IMR-90 (cell line): ENCODE measurements at regions not wholly inside any gene's neighbourhood (a gene's known extent, or its start where the extent isn't known, plus 50 kb on each side); places are given as distances from the start of the nearest gene placed in this dataset.

Source experiments
- ATAC-seq: fragments of 200-7000 bp; cut with Tn5 transposase; 2 replicates; pipeline ENCODE4 v1.9.1; 2020; ENCODE audit warnings: low read depth, mild to moderate bottlenecking, moderate library complexity
- BruUV-seq: library from RNA; stranded (reverse); fragments of 400-500 nt; replicated peaks from 2 replicates; lab custom pipeline; 2021; lab: Mats Ljungman, UMichigan
- CTCF ChIA-PET: fragments of 300-600 bp; formaldehyde crosslinking; extraction: SDS; loops from one replicate; lab custom pipeline; 2021; ENCODE audit warnings: antibody characterized with exemption; lab: Yijun Ruan, JAX
- POLR2A ChIA-PET: fragments of 300-600 bp; sonication (Branson Sonifier 250); formaldehyde crosslinking; loops from one replicate; lab custom pipeline; 2022; ENCODE audit warnings: antibody characterized with exemption; ENCODE audit not compliant: unreplicated experiment; lab: Charles Lee
- DNase-seq: peaks from one replicate; pipeline ENCODE4 v3.0.0; 2013
- H2AFZ ChIP-seq: replicated peaks from 2 replicates; pipeline ENCODE3; 2013; ENCODE audit warnings: low read length, mild to moderate bottlenecking; ENCODE audit not compliant: poor library complexity
- H2AK5ac ChIP-seq: 2 replicates; pipeline ENCODE4 v1.6.1; 2013; ENCODE audit warnings: low read depth, low read length, inconsistent platforms
- H2AK9ac ChIP-seq: replicated peaks from 2 replicates; pipeline ENCODE3; 2013; ENCODE audit warnings: mild to moderate bottlenecking, low read depth, low read length, moderate library complexity; ENCODE audit not compliant: poor library complexity
- H2BK120ac ChIP-seq: 2 replicates; pipeline ENCODE4 v1.6.1; 2013; ENCODE audit warnings: low read depth, low read length, inconsistent platforms
- H2BK15ac ChIP-seq: 3 replicates; pipeline ENCODE4 v1.6.1; 2013; ENCODE audit warnings: low read depth, low read length, inconsistent platforms
- H2BK20ac ChIP-seq: 2 replicates; pipeline ENCODE4 v1.6.1; 2013; ENCODE audit warnings: low read depth, mild to moderate bottlenecking, inconsistent platforms, low read length, moderate library complexity
- H2BK5ac ChIP-seq: 2 replicates; pipeline ENCODE4 v1.6.1; 2013; ENCODE audit warnings: mild to moderate bottlenecking, low read depth, low read length, inconsistent platforms; ENCODE audit not compliant: poor library complexity, severe bottlenecking
- H3K14ac ChIP-seq: replicated peaks from 2 replicates; pipeline ENCODE4 v1.6.1; 2013; ENCODE audit warnings: low read depth, low read length, inconsistent platforms
- H3K18ac ChIP-seq: 2 replicates; pipeline ENCODE4 v1.6.1; 2013; ENCODE audit warnings: low read depth, low read length, control low read depth
- H3K23ac ChIP-seq: 2 replicates; pipeline ENCODE4 v1.6.1; 2013; ENCODE audit warnings: low read depth, low read length, inconsistent platforms
- H3K27ac ChIP-seq: 2 replicates; pipeline ENCODE4 v1.5.1; 2013; ENCODE audit warnings: mild to moderate bottlenecking, control low read depth, low read length; ENCODE audit not compliant: insufficient read depth
- H3K27me3 ChIP-seq: 2 replicates; pipeline ENCODE4 v1.6.1; 2013; ENCODE audit warnings: low read length; ENCODE audit not compliant: control insufficient read depth, insufficient read depth
- H3K36me3 ChIP-seq: 2 replicates; pipeline ENCODE4 v1.6.1; 2013; ENCODE audit warnings: low read length, mixed read lengths; ENCODE audit not compliant: control insufficient read depth, insufficient read depth
- H3K4ac ChIP-seq: 2 replicates; pipeline ENCODE4 v1.6.1; 2013; ENCODE audit warnings: low read depth, low read length, inconsistent platforms
- H3K4me1 ChIP-seq: 2 replicates; pipeline ENCODE4 v1.6.1; 2013; ENCODE audit warnings: low read length, mixed read lengths; ENCODE audit not compliant: control insufficient read depth, insufficient read depth
- H3K4me2 ChIP-seq: 2 replicates; pipeline ENCODE4 v1.6.1; 2013; ENCODE audit warnings: low read depth, mild to moderate bottlenecking, control low read depth, low read length, moderate library complexity
- H3K4me3 ChIP-seq: 2 replicates; pipeline ENCODE4 v1.5.1; 2013; ENCODE audit warnings: low read depth, mild to moderate bottlenecking, control low read depth, low read length, moderate library complexity; ENCODE audit not compliant: insufficient read depth
- H3K56ac ChIP-seq: 2 replicates; pipeline ENCODE4 v1.6.1; 2013; ENCODE audit warnings: low read length, inconsistent platforms; ENCODE audit not compliant: insufficient read depth; ENCODE audit errors: extremely low read depth
- H3K79me1 ChIP-seq, 2 experiments: 2 replicates each; pipeline ENCODE4 v1.6.1; 2013; ENCODE audit warnings: low read length in 2 of 2, inconsistent platforms in 1 of 2, low read depth in 1 of 2
- H3K9ac ChIP-seq: 2 replicates; pipeline ENCODE4 v1.6.1; 2013; ENCODE audit warnings: low read depth, low read length, control low read depth
- H3K9me1 ChIP-seq: 2 replicates; pipeline ENCODE4 v1.6.1; 2013; ENCODE audit warnings: low read length, inconsistent platforms; ENCODE audit not compliant: insufficient read depth
- H3K9me3 ChIP-seq: 2 replicates; pipeline ENCODE4 v1.6.1; 2013; ENCODE audit warnings: low read length; ENCODE audit not compliant: control insufficient read depth, insufficient read depth
- H4K20me1 ChIP-seq: 2 replicates; pipeline ENCODE4 v1.6.1; 2013; ENCODE audit warnings: low read length, inconsistent platforms; ENCODE audit not compliant: insufficient read depth
- H4K5ac ChIP-seq: 2 replicates; pipeline ENCODE4 v1.6.1; 2013; ENCODE audit warnings: mild to moderate bottlenecking, low read depth, low read length, control low read depth
- H4K8ac ChIP-seq, 2 experiments: 2 replicates each; pipeline ENCODE4 v1.6.1; 2013; ENCODE audit warnings: low read depth in 2 of 2, low read length in 2 of 2, control low read depth in 1 of 2, inconsistent platforms in 1 of 2
- H4K91ac ChIP-seq: 2 replicates; pipeline ENCODE4 v1.6.1; 2013; ENCODE audit warnings: low read depth, low read length, inconsistent platforms; ENCODE audit not compliant: insufficient read depth
- BHLHE40 ChIP-seq: fragments of 150-350 bp; IDR thresholded peaks from 2 replicates; pipeline ENCODE4 v1.6.1; 2016; ENCODE audit warnings: mild to moderate bottlenecking, low read depth, low read length
- CHD1 ChIP-seq: IDR thresholded peaks from 2 replicates; pipeline ENCODE4 v1.6.1; 2012; ENCODE audit warnings: low read depth, low read length, improper control_type of control experiment
- CTCF ChIP-seq: conservative IDR thresholded peaks from 2 replicates; pipeline ENCODE4 v1.5.1; 2012; ENCODE audit warnings: mild to moderate bottlenecking, low read depth, low read length, improper control_type of control experiment
- MAFK ChIP-seq: IDR thresholded peaks from 2 replicates; pipeline ENCODE4 v1.6.1; 2012; ENCODE audit warnings: low read depth, low read length, improper control_type of control experiment
- RAD21 ChIP-seq: IDR thresholded peaks from 2 replicates; pipeline ENCODE4 v1.6.1; 2012; ENCODE audit warnings: low read length, improper control_type of control experiment
- RCOR1 ChIP-seq: IDR thresholded peaks from 2 replicates; pipeline ENCODE4 v1.6.1; 2012; ENCODE audit warnings: mild to moderate bottlenecking, low read length, improper control_type of control experiment; ENCODE audit not compliant: insufficient replicate concordance
- RFX5 ChIP-seq: IDR thresholded peaks from 2 replicates; pipeline ENCODE4 v1.8.0; 2012; ENCODE audit warnings: low read depth, mild to moderate bottlenecking, low read length, moderate library complexity
- WGBS, 2 experiments: methylation state at CpG; one replicate each; pipeline versions ENCODE4 v1.1.5 to v1.1.7; 2013; ENCODE audit warnings: missing lambda C conversion rate in 2 of 2; ENCODE audit not compliant: insufficient read length in 1 of 2; ENCODE audit errors: extremely low coverage in 2 of 2; 5-methylcytosine and 5-hydroxymethylcytosine counted together
- dilution Hi-C: fragments of 300-500 bp; cut with HindIII; formaldehyde crosslinking; loops from one replicate; pipeline ENCODE4 v1.14.3; 2018; ENCODE audit warnings: low sequenced_read_pairs; ENCODE audit not compliant: unreplicated experiment
- in situ Hi-C: fragments of 300-500 bp; cut with MboI; formaldehyde crosslinking; loops from 3 replicates; pipeline ENCODE4 v1.14.3; 2019; ENCODE audit warnings: low sequenced_read_pairs, inconsistent platforms, mixed read lengths
- intact Hi-C: fragments of 100-400 bp; cut with micrococcal nuclease; formaldehyde crosslinking; loops from 2 replicates; pipeline ENCODE4 v1.10.0; 2022

GRCh38 chr14:49959822-49960408 is 67.0 kb downstream of the ARF6 start:
- no peaks in the 10 kb centered on the region for H4K20me1 ChIP-seq
- H3K56ac ChIP-seq, result no peak overlapping the region
- H2AK5ac ChIP-seq, result no peak overlapping the region
- H3K4me3 ChIP-seq, result no peak overlapping the region
- H3K9ac ChIP-seq, result no peak overlapping the region
- no peak overlapping the region for H3K27ac ChIP-seq
- no peak overlapping the region for H3K4ac ChIP-seq
- H3K18ac ChIP-seq, result no peak overlapping the region
- DNase-seq (no peak), ATAC-seq (no peak)
- peaks cover 11% of the 10 kb centered on the region for H3K4me1 ChIP-seq
- H3K27me3 ChIP-seq, result no peaks in the 10 kb centered on the region
- no peak overlapping the region; the same call in 1 of the 2 replicates for H3K23ac ChIP-seq
- H2AFZ ChIP-seq, result peak overlapping the region; percentile 6
- intact Hi-C loops (no loop called here), dilution Hi-C loops (no loop called here), in situ Hi-C loops (no loop called here)
- no peak overlapping the region for H2BK20ac ChIP-seq
- H2BK15ac ChIP-seq, result no peak overlapping the region
- H3K79me1 ChIP-seq, result no peaks in the 10 kb centered on the region
- no peak overlapping the region for H2BK120ac ChIP-seq
- BruUV-seq, result no TSS peak
- POLR2A ChIA-PET, result no interaction called here
- no peak overlapping the region for H4K8ac ChIP-seq
- WGBS, 2 experiments, result no CpG with 5 or more reads among the region's 9 CpGs
- H4K5ac ChIP-seq, result no peak overlapping the region
- H2BK5ac ChIP-seq, result no peak overlapping the region
- no peak overlapping the region for H4K91ac ChIP-seq
- CTCF ChIA-PET, result no interaction called here
- H3K9me1 ChIP-seq, result peaks cover 6% of the 10 kb centered on the region; the same call in 1 of the 2 replicates
- H3K14ac ChIP-seq, result no peak overlapping the region
- no peak overlapping the region for H3K4me2 ChIP-seq
- H3K36me3 ChIP-seq, result no peaks in the 10 kb centered on the region
- no peak overlapping the region for H2AK9ac ChIP-seq
- H3K9me3 ChIP-seq, result no peaks in the 10 kb centered on the region
- TF ChIP-seq RFX5 (no peak), RAD21 (no peak), MAFK (no peak), BHLHE40 (no peak), RCOR1 (no peak), CTCF (no peak), CHD1 (no peak)
